ENCODE measurements at regions not wholly inside any gene's neighbourhood (a gene's known extent, or its start where the extent isn't known, plus 50 kb on each side); places are given as distances from the start of the nearest gene placed in this dataset.
A peak's percentile ranks its signal among the peaks of the same experiment; 100 is the strongest.

DNA sequence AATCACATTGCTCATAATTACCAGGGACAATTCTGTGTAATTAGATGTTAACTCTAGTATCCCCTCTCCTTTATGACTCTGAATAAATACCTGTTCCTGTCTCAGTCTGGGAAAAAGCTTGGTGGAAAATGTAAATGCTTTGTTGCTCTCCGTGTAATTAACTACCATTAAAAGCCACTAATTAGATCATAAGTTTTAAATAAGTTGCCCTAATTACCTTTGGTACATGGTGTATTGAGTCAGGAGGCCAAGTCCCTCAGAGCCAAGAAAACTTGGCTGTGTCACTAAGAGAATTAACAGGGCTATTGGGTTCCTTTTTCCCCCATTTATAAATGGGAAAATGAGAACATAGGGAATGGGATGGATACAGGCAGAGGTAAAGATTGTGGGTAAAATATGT, 617.6 kb downstream of the TLR4 start:
- H3K36me3 Mint-ChIP-seq (ENCODE audit: insufficient read depth in 1 of 3, low read depth in 3 of 3): no peaks in the 10 kb centered on the region
- no peaks in the 10 kb centered on the region for H3K79me2 ChIP-seq (ENCODE audit: insufficient read depth, low read length)
- no peak overlapping the region for H4K91ac ChIP-seq (ENCODE audit: insufficient read length, low read depth, low read length)
- H4K5ac ChIP-seq (ENCODE audit: insufficient read length, low read depth, low read length): no peak overlapping the region
- no peak overlapping the region for H3K4me2 ChIP-seq (ENCODE audit: insufficient read depth, insufficient read length, low read length)
- H2BK12ac ChIP-seq (ENCODE audit: insufficient read length, low read depth, low read length): no peak overlapping the region
- H3K79me1 ChIP-seq (ENCODE audit: insufficient read depth, low read depth, low read length, poor library complexity, severe bottlenecking): no peaks in the 10 kb centered on the region
- no peaks in the 10 kb centered on the region for H3K4me1 ChIP-seq (ENCODE audit: insufficient read depth, low read length)
- H4K20me1 ChIP-seq (ENCODE audit: control insufficient read depth, insufficient read depth, insufficient read length): no peaks in the 10 kb centered on the region
- no peak overlapping the region for H3K4ac ChIP-seq (ENCODE audit: low read depth, low read length)
- H3K18ac ChIP-seq (ENCODE audit: insufficient read length, low read depth, low read length): no peak overlapping the region
- H3K27me3 ChIP-seq (ENCODE audit: insufficient read depth, low read length): no peaks in the 10 kb centered on the region
- H3K27ac ChIP-seq (ENCODE audit: insufficient read length, low read depth, low read length): no peak overlapping the region
- H3T11ph ChIP-seq (ENCODE audit: low read length): no peak overlapping the region
- no peak overlapping the region for H3K56ac ChIP-seq (ENCODE audit: insufficient read length, low read depth, low read length)
- no peak overlapping the region for H2BK120ac ChIP-seq (ENCODE audit: low read depth, low read length, poor library complexity, severe bottlenecking)
- H3K4me3 Mint-ChIP-seq: no peak overlapping the region
- H3K14ac ChIP-seq (ENCODE audit: insufficient read depth, low read length): no peak overlapping the region
- no peaks in the 10 kb centered on the region; a peak in 1 of 5 replicates for H3K9me3 Mint-ChIP-seq
- DNase-seq: no peak
- H2BK15ac ChIP-seq (ENCODE audit: low read depth, low read length): no peak overlapping the region
- no peak overlapping the region for H4K8ac ChIP-seq (replicated peaks; ENCODE audit: insufficient read length, low read depth, low read length)
- peaks cover 12 to 17% of the 10 kb centered on the region in 2 experiments for H3K4me1 Mint-ChIP-seq
- H3K27ac Mint-ChIP-seq: peak overlapping the region in 1 of 3 experiments; percentile 20; a peak in 1 of 7 replicates
- WGBS (ENCODE audit: extremely low coverage, insufficient read length, low lambda C conversion rate): no CpG with 5 or more reads among the region's 1 CpG
- no peak overlapping the region for H2BK5ac ChIP-seq (ENCODE audit: insufficient read length, low read length)
- no peak overlapping the region for H2BK20ac ChIP-seq (ENCODE audit: low read depth, low read length, poor library complexity, severe bottlenecking)
- H3K9me3 ChIP-seq (ENCODE audit: control insufficient read depth, low read depth, low read length): no peaks in the 10 kb centered on the region
- H3K23me2 ChIP-seq (ENCODE audit: insufficient read length, low read depth, low read length, poor library complexity, severe bottlenecking): no peaks in the 10 kb centered on the region
- H2AFZ ChIP-seq (ENCODE audit: low read length): no peak overlapping the region
- TF ChIP-seq, protein P1, sequence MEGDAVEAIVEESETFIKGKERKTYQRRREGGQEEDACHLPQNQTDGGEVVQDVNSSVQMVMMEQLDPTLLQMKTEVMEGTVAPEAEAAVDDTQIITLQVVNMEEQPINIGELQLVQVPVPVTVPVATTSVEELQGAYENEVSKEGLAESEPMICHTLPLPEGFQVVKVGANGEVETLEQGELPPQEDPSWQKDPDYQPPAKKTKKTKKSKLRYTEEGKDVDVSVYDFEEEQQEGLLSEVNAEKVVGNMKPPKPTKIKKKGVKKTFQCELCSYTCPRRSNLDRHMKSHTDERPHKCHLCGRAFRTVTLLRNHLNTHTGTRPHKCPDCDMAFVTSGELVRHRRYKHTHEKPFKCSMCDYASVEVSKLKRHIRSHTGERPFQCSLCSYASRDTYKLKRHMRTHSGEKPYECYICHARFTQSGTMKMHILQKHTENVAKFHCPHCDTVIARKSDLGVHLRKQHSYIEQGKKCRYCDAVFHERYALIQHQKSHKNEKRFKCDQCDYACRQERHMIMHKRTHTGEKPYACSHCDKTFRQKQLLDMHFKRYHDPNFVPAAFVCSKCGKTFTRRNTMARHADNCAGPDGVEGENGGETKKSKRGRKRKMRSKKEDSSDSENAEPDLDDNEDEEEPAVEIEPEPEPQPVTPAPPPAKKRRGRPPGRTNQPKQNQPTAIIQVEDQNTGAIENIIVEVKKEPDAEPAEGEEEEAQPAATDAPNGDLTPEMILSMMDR (conservative IDR thresholded peaks at IDR 0.05): no peak
- H3K9ac ChIP-seq (ENCODE audit: extremely low read depth, insufficient read length, low read length): no peak overlapping the region
- H2AK5ac ChIP-seq (ENCODE audit: insufficient read length, low read length): no peak overlapping the region
- H3K27me3 Mint-ChIP-seq (ENCODE audit: low read depth): no peaks in the 10 kb centered on the region
- H3K23ac ChIP-seq (ENCODE audit: insufficient read length, low read depth, low read length): no peak overlapping the region

Data from H9 (cell line).